WERI-Rb-1 (cell line): ENCODE measurements at regions not wholly inside any gene's neighbourhood (a gene's known extent, or its start where the extent isn't known, plus 50 kb on each side); places are given as distances from the start of the nearest gene placed in this dataset.

ENCODE experiments used
- DNase-seq: peaks from one replicate; pipeline ENCODE4 v3.0.0-alpha.2; 2020
- H3K27ac ChIP-seq: fragments of 250-450 bp; sonication (Bioruptor Pico); 2 replicates; pipeline ENCODE4 v1.5.1; 2020; ENCODE audit warnings: mild to moderate bottlenecking, moderate library complexity
- H3K27me3 ChIP-seq: fragments of 250-450 bp; sonication (Bioruptor Pico); 2 replicates; pipeline ENCODE4 v1.5.1; 2021; ENCODE audit warnings: mild to moderate bottlenecking, low read depth, moderate library complexity; ENCODE audit not compliant: insufficient read depth, severe bottlenecking
- H3K36me3 ChIP-seq: fragments of 250-450 bp; sonication (Bioruptor Pico); 2 replicates; pipeline ENCODE4 v1.5.1; 2020; ENCODE audit warnings: mild to moderate bottlenecking, moderate library complexity
- H3K4me3 ChIP-seq: 2 replicates; pipeline ENCODE4 v1.5.1; 2011; ENCODE audit warnings: low read depth, mild to moderate bottlenecking, control low read depth, low read length
- H3K9me3 ChIP-seq: fragments of 250-450 bp; sonication (Bioruptor Pico); 2 replicates; pipeline ENCODE4 v1.5.1; 2021; ENCODE audit warnings: mild to moderate bottlenecking, moderate library complexity; ENCODE audit not compliant: severe bottlenecking
- CTCF ChIP-seq: IDR thresholded peaks from 2 replicates; pipeline ENCODE4 v1.5.1; 2011; ENCODE audit warnings: low read depth, mild to moderate bottlenecking, control low read depth, inconsistent platforms, low read length

DNA sequence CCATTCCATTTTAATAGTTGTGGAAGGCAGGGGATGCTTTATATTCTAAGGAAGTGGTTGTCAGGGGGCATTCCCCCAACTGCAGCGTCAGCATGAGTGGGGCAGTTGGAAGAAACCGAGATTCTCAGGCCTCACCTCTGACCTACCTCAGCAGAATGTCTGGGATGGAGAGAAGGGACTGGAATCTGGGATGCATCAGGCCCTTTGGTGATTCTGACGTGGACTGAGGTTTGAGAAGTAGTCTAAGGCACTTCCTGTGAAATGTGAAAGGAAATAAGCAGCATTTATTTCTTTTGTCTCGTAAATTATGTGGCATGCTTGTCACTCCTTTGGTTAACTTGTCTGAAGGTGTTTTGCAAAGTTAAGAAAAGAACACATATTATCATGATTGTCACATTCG is 540.7 kb upstream of the NETO1 start:
- H3K27ac ChIP-seq: no peak overlapping the region
- no peak overlapping the region for H3K4me3 ChIP-seq
- no peak for DNase-seq
- H3K9me3 ChIP-seq: no peaks in the 10 kb centered on the region
- TF ChIP-seq CTCF: no peak
- H3K36me3 ChIP-seq: no peaks in the 10 kb centered on the region
- H3K27me3 ChIP-seq: no peaks in the 10 kb centered on the region

GRCh38 chr18:73407506-73407905 is 539.7 kb upstream of the NETO1 start:
- no peak for DNase-seq
- Histone ChIP-seq H3K4me3 (no peak overlapping the region), H3K27ac (no peak overlapping the region), H3K36me3 (no peaks in the 10 kb centered on the region), H3K27me3 (no peaks in the 10 kb centered on the region), H3K9me3 (no peaks in the 10 kb centered on the region)
- TF ChIP-seq CTCF: no peak

DNA sequence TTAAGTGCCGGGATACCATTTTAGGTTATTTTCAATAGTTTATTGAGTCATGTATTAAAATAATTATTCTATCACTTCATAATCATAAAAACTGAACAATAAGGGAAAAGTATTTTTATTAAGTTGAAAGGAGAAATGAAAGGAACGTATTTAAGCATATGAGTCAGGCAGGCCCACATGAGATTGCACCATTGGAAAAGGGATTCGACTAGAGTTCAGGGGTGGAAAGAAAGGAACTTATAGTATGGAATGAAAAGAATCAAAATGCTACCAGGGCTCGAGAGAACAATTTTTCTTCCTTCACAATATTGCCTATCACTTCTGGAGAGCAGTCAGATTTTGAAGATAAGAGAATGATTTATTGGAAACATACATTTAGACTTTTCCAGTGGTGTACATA is 516.5 kb upstream of the NETO1 start:
- no peaks in the 10 kb centered on the region for H3K36me3 ChIP-seq
- H3K4me3 ChIP-seq: no peak overlapping the region
- no peaks in the 10 kb centered on the region for H3K9me3 ChIP-seq
- no peak overlapping the region for H3K27ac ChIP-seq
- TF ChIP-seq CTCF: no peak
- no peak for DNase-seq
- H3K27me3 ChIP-seq: no peaks in the 10 kb centered on the region

DNA sequence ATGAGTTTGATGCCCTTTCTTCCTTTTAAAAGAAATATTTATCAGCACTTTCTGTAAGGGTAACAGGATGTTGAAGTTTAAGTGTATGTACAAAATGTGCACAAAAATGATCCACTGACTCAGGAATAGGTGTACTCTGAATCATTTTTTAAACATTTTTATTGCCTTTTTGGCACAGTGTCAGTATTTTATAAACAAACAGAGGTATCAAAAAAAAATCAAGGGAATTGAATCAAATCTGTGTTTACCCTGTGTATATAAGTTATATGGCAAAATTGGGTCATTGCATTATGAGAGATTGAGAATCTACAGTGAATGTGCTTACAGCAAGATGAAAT is 513.9 kb upstream of the NETO1 start:
- no peaks in the 10 kb centered on the region for H3K36me3 ChIP-seq
- no peaks in the 10 kb centered on the region for H3K27me3 ChIP-seq
- H3K27ac ChIP-seq: no peak overlapping the region
- no peak overlapping the region for H3K4me3 ChIP-seq
- no peak for TF ChIP-seq CTCF
- no peaks in the 10 kb centered on the region for H3K9me3 ChIP-seq
- DNase-seq: no peak

- H3K36me3 ChIP-seq: no peaks in the 10 kb centered on the region
- H3K4me3 ChIP-seq: no peak overlapping the region
- H3K9me3 ChIP-seq: no peaks in the 10 kb centered on the region
- no peak overlapping the region for H3K27ac ChIP-seq
- no peaks in the 10 kb centered on the region for H3K27me3 ChIP-seq
- TF ChIP-seq CTCF: no peak
- no peak for DNase-seq
Observed at GRCh38 chr18:73381016-73381698, 513.4 kb upstream of the NETO1 start.

DNA sequence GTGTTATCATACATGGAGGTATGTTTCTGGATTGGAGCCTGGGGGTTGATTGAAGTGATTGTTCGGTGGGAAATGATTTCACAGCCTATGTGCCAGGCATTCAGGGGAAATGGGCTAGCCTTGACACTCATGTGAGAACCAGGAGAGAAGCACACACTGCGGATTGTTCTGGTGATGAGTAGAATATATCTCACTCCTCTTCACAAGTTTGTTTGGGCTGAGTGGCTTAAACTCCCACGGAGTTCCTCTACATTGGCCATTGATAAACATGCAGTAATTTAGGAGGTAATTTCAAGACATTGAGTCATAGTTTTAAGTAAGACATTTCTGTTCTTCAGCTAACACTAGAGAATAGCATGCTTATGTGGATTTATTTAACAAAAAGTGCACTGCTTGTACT is 498.9 kb upstream of the NETO1 start:
- Histone ChIP-seq H3K9me3 (no peaks in the 10 kb centered on the region), H3K36me3 (no peaks in the 10 kb centered on the region)
- DNase-seq: no peak

More for the DNA sequence above, 498.9 kb upstream of the NETO1 start:
- no peaks in the 10 kb centered on the region for H3K27me3 ChIP-seq
- no peak for TF ChIP-seq CTCF
- H3K4me3 ChIP-seq: no peak overlapping the region
- H3K27ac ChIP-seq: no peak overlapping the region
